A673 (cell line): ENCODE measurements at regions not wholly inside any gene's neighbourhood (a gene's known extent, or its start where the extent isn't known, plus 50 kb on each side); places are given as distances from the start of the nearest gene placed in this dataset.

Experiments
- EZH2 ChIP-seq: fragments of 200-600 bp; sonication (generic); IDR thresholded peaks from 2 replicates; pipeline ENCODE4 v1.6.1; 2017; ENCODE audit warnings: borderline replicate concordance, low read depth, mild to moderate bottlenecking, mixed read lengths, antibody characterized with exemption, low read length; ENCODE audit not compliant: poor library complexity, severe bottlenecking
- TF ChIP-seq, protein P1 (sequence below): fragments of 300-800, 200-600 bp; sonication (generic); conservative IDR thresholded peaks from 2 replicates; pipeline ENCODE4 v1.5.1; 2017; ENCODE audit warnings: low read depth, mild to moderate bottlenecking, antibody characterized with exemption, low read length, moderate library complexity, mixed read lengths

DNA sequence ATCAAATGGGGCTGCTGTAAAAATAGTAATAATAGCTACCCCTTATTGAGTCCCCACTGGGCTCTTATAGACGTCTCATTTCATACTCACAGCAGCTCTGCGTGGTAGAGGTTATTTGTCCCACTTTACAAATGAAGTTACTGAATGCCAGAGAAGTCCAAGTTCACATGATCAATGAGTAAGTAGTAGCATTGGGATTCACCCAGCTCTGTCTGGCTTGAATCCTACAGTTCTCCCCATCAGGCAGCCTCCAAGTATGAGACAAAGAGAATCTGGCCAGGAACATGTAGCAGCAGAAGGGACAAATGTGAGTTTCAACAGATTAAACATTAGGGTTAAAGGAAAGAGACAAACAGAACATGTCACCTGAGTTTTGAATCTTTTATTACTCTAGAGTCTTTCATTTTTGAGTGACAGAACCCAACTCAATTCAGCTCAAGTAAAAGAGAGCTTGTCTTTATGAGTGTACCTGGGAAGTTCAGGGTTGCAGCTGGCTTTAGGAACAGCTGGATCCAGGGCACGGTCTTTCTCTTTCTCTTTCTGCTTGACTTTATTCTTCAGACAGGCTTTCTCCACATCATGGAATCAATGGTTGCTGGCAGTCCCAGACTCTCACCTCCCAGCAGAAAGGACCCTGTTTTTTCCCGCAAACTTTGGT lies 64.1 kb upstream of the JDP2 start:
- TF ChIP-seq, protein P1, sequence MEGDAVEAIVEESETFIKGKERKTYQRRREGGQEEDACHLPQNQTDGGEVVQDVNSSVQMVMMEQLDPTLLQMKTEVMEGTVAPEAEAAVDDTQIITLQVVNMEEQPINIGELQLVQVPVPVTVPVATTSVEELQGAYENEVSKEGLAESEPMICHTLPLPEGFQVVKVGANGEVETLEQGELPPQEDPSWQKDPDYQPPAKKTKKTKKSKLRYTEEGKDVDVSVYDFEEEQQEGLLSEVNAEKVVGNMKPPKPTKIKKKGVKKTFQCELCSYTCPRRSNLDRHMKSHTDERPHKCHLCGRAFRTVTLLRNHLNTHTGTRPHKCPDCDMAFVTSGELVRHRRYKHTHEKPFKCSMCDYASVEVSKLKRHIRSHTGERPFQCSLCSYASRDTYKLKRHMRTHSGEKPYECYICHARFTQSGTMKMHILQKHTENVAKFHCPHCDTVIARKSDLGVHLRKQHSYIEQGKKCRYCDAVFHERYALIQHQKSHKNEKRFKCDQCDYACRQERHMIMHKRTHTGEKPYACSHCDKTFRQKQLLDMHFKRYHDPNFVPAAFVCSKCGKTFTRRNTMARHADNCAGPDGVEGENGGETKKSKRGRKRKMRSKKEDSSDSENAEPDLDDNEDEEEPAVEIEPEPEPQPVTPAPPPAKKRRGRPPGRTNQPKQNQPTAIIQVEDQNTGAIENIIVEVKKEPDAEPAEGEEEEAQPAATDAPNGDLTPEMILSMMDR, result no peak
- TF ChIP-seq EZH2, result no peak
